Osteoblast (primary cell): ENCODE measurements at regions not wholly inside any gene's neighbourhood (a gene's known extent, or its start where the extent isn't known, plus 50 kb on each side); places are given as distances from the start of the nearest gene placed in this dataset.

Experiments
- DNase-seq: peaks from one replicate; pipeline ENCODE4 v3.0.0; 2011; ENCODE audit warnings: low spot score, mixed read lengths; ENCODE audit not compliant: insufficient read length; ENCODE audit errors: missing footprints
- H2AFZ ChIP-seq: 2 replicates; pipeline ENCODE4 v1.6.0; 2011; ENCODE audit warnings: mild to moderate bottlenecking, low read length
- H3K27ac ChIP-seq: 2 replicates; pipeline ENCODE4 v1.5.1; 2011; ENCODE audit warnings: mild to moderate bottlenecking, low read depth, low read length, moderate library complexity
- H3K27me3 ChIP-seq: 2 replicates; pipeline ENCODE4 v1.6.0; 2012; ENCODE audit warnings: mild to moderate bottlenecking, control low read depth, inconsistent platforms, low read length, moderate library complexity; ENCODE audit not compliant: insufficient read depth
- H3K36me3 ChIP-seq: 2 replicates; pipeline ENCODE4 v1.5.1; 2011; ENCODE audit warnings: mild to moderate bottlenecking, low read length, control low read depth, moderate library complexity; ENCODE audit not compliant: insufficient read depth
- H3K4me1 ChIP-seq: 2 replicates; pipeline ENCODE4 v1.5.1; 2011; ENCODE audit warnings: mild to moderate bottlenecking, low read length, control low read depth, moderate library complexity; ENCODE audit not compliant: insufficient read depth
- H3K4me2 ChIP-seq: 2 replicates; pipeline ENCODE4 v1.6.0; 2011; ENCODE audit warnings: mild to moderate bottlenecking, low read length; ENCODE audit not compliant: insufficient read depth
- H3K4me3 ChIP-seq: fragments of 200-600 bp; sonication (generic); 3 replicates; pipeline ENCODE4 v1.5.1; 2012; ENCODE audit warnings: mild to moderate bottlenecking, low read length, inconsistent platforms; ENCODE audit not compliant: insufficient read depth
- H3K79me2 ChIP-seq: 2 replicates; pipeline ENCODE4 v1.6.0; 2012; ENCODE audit warnings: mild to moderate bottlenecking, low read length, control low read depth, inconsistent platforms; ENCODE audit not compliant: insufficient read depth
- H3K9me3 ChIP-seq: 2 replicates; pipeline ENCODE4 v1.5.1; 2011; ENCODE audit warnings: low read depth, low read length, control low read depth
- H4K20me1 ChIP-seq: 2 replicates; pipeline ENCODE4 v1.6.0; 2012; ENCODE audit warnings: mild to moderate bottlenecking, low read length, control low read depth; ENCODE audit not compliant: insufficient read depth
- CTCF ChIP-seq: IDR thresholded peaks from 2 replicates; pipeline ENCODE4 v1.5.1; 2011; ENCODE audit warnings: mild to moderate bottlenecking, low read depth, low read length, moderate library complexity; ENCODE audit errors: extremely low read depth

- no peak for DNase-seq
- no peaks in the 10 kb centered on the region for H3K79me2 ChIP-seq
Measured at GRCh38 chr17:22512506-22512905, 820.2 kb downstream of the KCNJ18 start.

GRCh38 chr17:22512997-22513538 lies 820.7 kb downstream of the KCNJ18 start:
- Histone ChIP-seq H3K9me3 (no peaks in the 10 kb centered on the region), H4K20me1 (no peaks in the 10 kb centered on the region)

More at GRCh38 chr17:22512506-22512905, 820.2 kb downstream of the KCNJ18 start:
- Histone ChIP-seq H3K4me1 (no peaks in the 10 kb centered on the region), H3K4me3 (no peak overlapping the region), H3K27ac (no peak overlapping the region), H3K4me2 (no peak overlapping the region), H3K36me3 (no peaks in the 10 kb centered on the region), H4K20me1 (no peaks in the 10 kb centered on the region), H3K27me3 (no peaks in the 10 kb centered on the region), H3K9me3 (no peaks in the 10 kb centered on the region), H2AFZ (no peak overlapping the region)
- no peak for TF ChIP-seq CTCF

GRCh38 chr17:22514315-22514714 lies 822.0 kb downstream of the KCNJ18 start:
- no peaks in the 10 kb centered on the region for H3K4me1 ChIP-seq
- no peaks in the 10 kb centered on the region for H3K27me3 ChIP-seq
- no peaks in the 10 kb centered on the region for H3K36me3 ChIP-seq
- no peak overlapping the region for H3K4me2 ChIP-seq
- H4K20me1 ChIP-seq, result no peaks in the 10 kb centered on the region
- no peaks in the 10 kb centered on the region for H3K9me3 ChIP-seq
- no peak overlapping the region for H3K27ac ChIP-seq
- H3K4me3 ChIP-seq, result no peak overlapping the region
- no peaks in the 10 kb centered on the region for H3K79me2 ChIP-seq
- no peak for DNase-seq
- no peak overlapping the region for H2AFZ ChIP-seq
- TF ChIP-seq CTCF, result no peak

More at GRCh38 chr17:22512997-22513538, 820.7 kb downstream of the KCNJ18 start:
- DNase-seq, result no peak
- Histone ChIP-seq H3K79me2 (no peaks in the 10 kb centered on the region), H3K36me3 (no peaks in the 10 kb centered on the region), H3K4me3 (no peak overlapping the region), H3K27ac (no peak overlapping the region), H2AFZ (no peak overlapping the region), H3K27me3 (no peaks in the 10 kb centered on the region), H3K4me1 (no peaks in the 10 kb centered on the region), H3K4me2 (no peak overlapping the region)
- TF ChIP-seq CTCF, result no peak

GRCh38 chr17:22514767-22515320 lies 822.5 kb downstream of the KCNJ18 start:
- Histone ChIP-seq H3K27ac (no peak overlapping the region), H3K9me3 (no peaks in the 10 kb centered on the region), H3K36me3 (no peaks in the 10 kb centered on the region), H2AFZ (no peak overlapping the region), H3K4me3 (no peak overlapping the region), H3K27me3 (no peaks in the 10 kb centered on the region), H4K20me1 (no peaks in the 10 kb centered on the region), H3K79me2 (no peaks in the 10 kb centered on the region), H3K4me1 (no peaks in the 10 kb centered on the region), H3K4me2 (no peak overlapping the region)
- no peak for DNase-seq
- TF ChIP-seq CTCF, result no peak
